Adrenal gland (tissue), 5 donors: ENCODE measurements at regions not wholly inside any gene's neighbourhood (a gene's known extent, or its start where the extent isn't known, plus 50 kb on each side); places are given as distances from the start of the nearest gene placed in this dataset.

ENCODE experiments used
- POLR2A ChIP-seq, 2 donors: fragments of 450-650 bp; IDR thresholded peaks; one replicate each; pipeline ENCODE4 v1.6.1; 2017; ENCODE audit warnings: antibody characterized with exemption in 2 of 2, mild to moderate bottlenecking in 2 of 2, moderate library complexity in 1 of 2
- TF ChIP-seq, protein P1 (sequence below), 6 experiments: fragments of 450-650 bp in 4 of 6; fragments of 200-600 bp in 2 of 6; sonication (generic) in 1 of 6; IDR thresholded peaks; 1 replicate in 5 of 6; 2 replicates in 1 of 6; pipeline versions ENCODE4 v1.5.1 to v1.8.0; 2016 to 2021; ENCODE audit warnings: antibody characterized with exemption in 6 of 6, mild to moderate bottlenecking in 2 of 6, moderate library complexity in 1 of 6
- donor health status: DM: no; HTN: no; CAD: no.

DNA sequence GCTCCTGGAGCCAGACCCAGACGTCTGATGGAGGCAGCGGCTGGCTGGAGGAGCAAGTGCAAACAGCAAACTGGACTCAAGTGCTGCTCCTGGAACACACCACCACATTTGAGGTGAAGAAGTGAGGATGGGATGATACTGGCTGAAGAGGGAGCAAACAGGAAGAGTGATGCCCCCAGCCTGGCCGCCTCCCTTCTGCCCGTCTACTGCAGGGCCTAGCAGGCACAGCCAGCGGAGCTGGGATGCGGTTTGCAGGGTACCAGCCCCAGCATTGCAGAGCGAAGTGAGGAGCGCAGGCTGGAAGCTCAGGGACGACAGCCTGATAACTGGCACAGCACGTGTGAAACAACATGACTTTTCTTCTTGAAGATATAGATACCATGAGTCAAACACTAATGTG lies 111.8 kb upstream of the ZNF32 start:
- TF ChIP-seq, protein P1, sequence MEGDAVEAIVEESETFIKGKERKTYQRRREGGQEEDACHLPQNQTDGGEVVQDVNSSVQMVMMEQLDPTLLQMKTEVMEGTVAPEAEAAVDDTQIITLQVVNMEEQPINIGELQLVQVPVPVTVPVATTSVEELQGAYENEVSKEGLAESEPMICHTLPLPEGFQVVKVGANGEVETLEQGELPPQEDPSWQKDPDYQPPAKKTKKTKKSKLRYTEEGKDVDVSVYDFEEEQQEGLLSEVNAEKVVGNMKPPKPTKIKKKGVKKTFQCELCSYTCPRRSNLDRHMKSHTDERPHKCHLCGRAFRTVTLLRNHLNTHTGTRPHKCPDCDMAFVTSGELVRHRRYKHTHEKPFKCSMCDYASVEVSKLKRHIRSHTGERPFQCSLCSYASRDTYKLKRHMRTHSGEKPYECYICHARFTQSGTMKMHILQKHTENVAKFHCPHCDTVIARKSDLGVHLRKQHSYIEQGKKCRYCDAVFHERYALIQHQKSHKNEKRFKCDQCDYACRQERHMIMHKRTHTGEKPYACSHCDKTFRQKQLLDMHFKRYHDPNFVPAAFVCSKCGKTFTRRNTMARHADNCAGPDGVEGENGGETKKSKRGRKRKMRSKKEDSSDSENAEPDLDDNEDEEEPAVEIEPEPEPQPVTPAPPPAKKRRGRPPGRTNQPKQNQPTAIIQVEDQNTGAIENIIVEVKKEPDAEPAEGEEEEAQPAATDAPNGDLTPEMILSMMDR (IDR thresholded peaks at IDR 0.05) = no peak
- TF ChIP-seq POLR2A (IDR thresholded peaks at IDR 0.05) = no peak
